ENCODE measurements at regions not wholly inside any gene's neighbourhood (a gene's known extent, or its start where the extent isn't known, plus 50 kb on each side); places are given as distances from the start of the nearest gene placed in this dataset.

GRCh38 chr2:125185691-125186270 is 1160.7 kb downstream of the CNTNAP5 start:
- TF ChIP-seq POLR2A (IDR thresholded peaks at IDR 0.05): no peak
- TF ChIP-seq, protein P1, sequence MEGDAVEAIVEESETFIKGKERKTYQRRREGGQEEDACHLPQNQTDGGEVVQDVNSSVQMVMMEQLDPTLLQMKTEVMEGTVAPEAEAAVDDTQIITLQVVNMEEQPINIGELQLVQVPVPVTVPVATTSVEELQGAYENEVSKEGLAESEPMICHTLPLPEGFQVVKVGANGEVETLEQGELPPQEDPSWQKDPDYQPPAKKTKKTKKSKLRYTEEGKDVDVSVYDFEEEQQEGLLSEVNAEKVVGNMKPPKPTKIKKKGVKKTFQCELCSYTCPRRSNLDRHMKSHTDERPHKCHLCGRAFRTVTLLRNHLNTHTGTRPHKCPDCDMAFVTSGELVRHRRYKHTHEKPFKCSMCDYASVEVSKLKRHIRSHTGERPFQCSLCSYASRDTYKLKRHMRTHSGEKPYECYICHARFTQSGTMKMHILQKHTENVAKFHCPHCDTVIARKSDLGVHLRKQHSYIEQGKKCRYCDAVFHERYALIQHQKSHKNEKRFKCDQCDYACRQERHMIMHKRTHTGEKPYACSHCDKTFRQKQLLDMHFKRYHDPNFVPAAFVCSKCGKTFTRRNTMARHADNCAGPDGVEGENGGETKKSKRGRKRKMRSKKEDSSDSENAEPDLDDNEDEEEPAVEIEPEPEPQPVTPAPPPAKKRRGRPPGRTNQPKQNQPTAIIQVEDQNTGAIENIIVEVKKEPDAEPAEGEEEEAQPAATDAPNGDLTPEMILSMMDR (IDR thresholded peaks at IDR 0.05): no peak

All from lower leg skin (tissue), 3 donors.